ENCODE measurements at regions not wholly inside any gene's neighbourhood (a gene's known extent, or its start where the extent isn't known, plus 50 kb on each side); places are given as distances from the start of the nearest gene placed in this dataset.
"Not testable (repeated sequence)": the region's sequence is repeated elsewhere in the genome, so short reads cannot be mapped to it uniquely, and the experiment has no call there.

DNA sequence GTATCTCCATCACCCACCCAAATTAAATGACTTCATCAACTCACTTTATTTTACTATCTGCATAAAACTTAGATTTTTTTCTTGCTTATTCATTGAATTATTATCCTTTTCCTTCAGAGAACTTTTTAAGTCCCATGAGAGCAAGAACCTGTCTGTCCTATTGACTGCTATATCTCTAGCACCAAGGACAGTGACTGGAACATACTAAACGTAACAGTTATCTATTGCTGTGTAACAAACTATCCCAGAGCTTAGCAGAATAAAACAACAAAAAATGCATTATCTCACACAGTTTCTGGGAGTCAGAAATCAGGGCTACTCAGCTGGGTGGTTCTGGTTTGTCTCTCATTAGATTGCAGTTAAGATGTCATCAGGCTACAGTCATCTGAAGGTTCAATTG is 401.7 kb upstream of the AUTS2 start:
- Mint-ChIP-seq H3K9me3 (peaks cover 63% of the 10 kb centered on the region), H3K4me3 (no peak overlapping the region), H3K4me1 (ENCODE audit: low read depth) (no peaks in the 10 kb centered on the region), H3K36me3 (ENCODE audit: low read depth) (no peaks in the 10 kb centered on the region), H3K27ac (no peak overlapping the region), H3K27me3 (ENCODE audit: insufficient read depth) (no peaks in the 10 kb centered on the region)
- intact Hi-C loops (cut with micrococcal nuclease): no loop called here
- no peak for DNase-seq (ENCODE audit: low spot score)

DNA sequence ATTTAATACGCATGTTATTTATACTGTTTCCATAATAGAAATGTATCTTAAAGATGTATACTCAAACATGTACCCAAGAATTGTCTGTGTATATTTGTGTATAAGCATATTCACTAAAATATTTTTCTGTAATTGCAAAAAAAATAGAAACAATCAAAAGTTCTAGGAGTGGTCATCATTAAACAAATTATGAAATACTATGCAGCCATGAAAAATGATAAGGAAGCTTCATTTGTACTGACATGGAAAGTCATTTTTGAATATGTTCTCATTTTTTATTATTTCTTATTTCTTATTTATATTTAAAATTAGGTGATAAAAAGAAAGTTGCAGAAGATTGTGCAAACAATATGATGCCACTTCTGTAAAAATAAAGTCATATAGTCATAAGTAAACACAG is 400.0 kb upstream of the AUTS2 start:
- no peak for DNase-seq (ENCODE audit: low spot score)
- Mint-ChIP-seq H3K4me3 (no peak overlapping the region), H3K9me3 (peaks cover 57% of the 10 kb centered on the region), H3K27me3 (ENCODE audit: insufficient read depth) (no peaks in the 10 kb centered on the region), H3K4me1 (ENCODE audit: low read depth) (no peaks in the 10 kb centered on the region), H3K36me3 (ENCODE audit: low read depth) (no peaks in the 10 kb centered on the region), H3K27ac (no peak overlapping the region)
- intact Hi-C loops (cut with micrococcal nuclease): no loop called here

DNA sequence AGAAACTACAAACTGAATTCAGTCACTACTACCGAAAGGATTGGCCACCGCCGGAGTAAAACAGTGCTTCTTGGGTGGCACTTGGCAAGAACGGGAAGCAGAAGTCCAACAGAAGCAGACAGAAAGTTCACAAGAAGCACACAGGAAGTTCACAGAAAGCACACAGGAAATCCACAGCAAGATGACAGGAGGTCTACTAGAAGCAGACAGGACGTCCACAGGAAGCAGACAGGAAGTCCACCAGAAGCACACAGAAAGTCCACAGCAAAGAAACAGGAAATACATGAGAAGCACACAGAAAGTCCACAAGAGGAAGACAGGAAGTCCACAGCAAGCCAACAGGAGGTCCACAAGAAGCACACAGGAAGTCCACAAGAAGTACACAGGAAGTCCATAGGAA is 399.2 kb upstream of the AUTS2 start:
- intact Hi-C loops (cut with micrococcal nuclease): no loop called here
- no peak overlapping the region for H3K27ac Mint-ChIP-seq
- no peaks in the 10 kb centered on the region for H3K36me3 Mint-ChIP-seq (ENCODE audit: low read depth)

DNA sequence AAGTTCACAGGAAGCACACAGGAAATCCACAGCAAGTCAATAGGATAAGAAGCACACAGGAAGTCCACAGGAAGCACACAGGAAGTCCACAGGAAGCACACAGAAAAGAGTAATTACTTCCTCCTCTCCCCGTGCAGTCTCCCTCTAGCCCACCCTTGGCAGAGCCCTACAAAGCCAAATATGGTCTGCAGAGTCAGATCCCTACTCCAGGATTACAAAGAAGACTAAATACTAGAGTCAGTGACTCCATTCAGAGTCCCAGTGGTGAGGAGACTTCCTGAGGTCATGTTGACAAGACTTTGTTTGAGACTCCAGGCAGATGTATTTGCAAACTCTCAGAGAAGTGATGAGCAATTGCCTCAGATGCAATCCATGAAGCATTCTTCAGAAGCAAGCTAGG is 398.6 kb upstream of the AUTS2 start:
- Mint-ChIP-seq H3K4me1 (ENCODE audit: low read depth) (no peaks in the 10 kb centered on the region), H3K27ac (no peak overlapping the region), H3K36me3 (ENCODE audit: low read depth) (no peaks in the 10 kb centered on the region), H3K4me3 (no peak overlapping the region), H3K9me3 (peaks cover 49% of the 10 kb centered on the region), H3K27me3 (ENCODE audit: insufficient read depth) (no peaks in the 10 kb centered on the region)
- DNase-seq (ENCODE audit: low spot score): no peak
- intact Hi-C loops (cut with micrococcal nuclease): no loop called here

More for the DNA sequence above, 399.2 kb upstream of the AUTS2 start:
- H3K4me1 Mint-ChIP-seq (ENCODE audit: low read depth): no peaks in the 10 kb centered on the region
- H3K27me3 Mint-ChIP-seq (ENCODE audit: insufficient read depth): no peaks in the 10 kb centered on the region
- H3K4me3 Mint-ChIP-seq: no peak overlapping the region
- no peak for DNase-seq (ENCODE audit: low spot score)
- H3K9me3 Mint-ChIP-seq: peaks cover 51% of the 10 kb centered on the region

DNA sequence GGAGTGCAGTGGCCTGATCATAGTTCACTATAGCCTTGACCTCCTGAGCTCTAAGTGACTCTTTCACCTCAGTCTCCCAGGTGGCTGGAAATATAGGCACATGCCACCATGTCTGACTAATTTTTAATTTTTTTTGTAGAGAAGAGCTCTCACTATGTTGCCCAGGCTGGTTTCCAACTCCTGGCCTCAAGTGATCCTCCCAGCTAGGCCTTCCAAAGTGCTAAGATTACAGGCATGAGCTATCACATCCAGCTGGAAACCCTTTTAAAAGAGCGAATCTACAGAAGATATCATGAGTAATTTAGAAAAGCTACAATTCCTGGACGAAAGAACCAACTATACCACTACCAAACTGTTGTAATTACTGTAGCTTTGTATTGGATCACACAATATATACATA is 394.4 kb upstream of the AUTS2 start:
- no peak for DNase-seq (ENCODE audit: low spot score)
- intact Hi-C loops (cut with micrococcal nuclease): no loop called here
- Mint-ChIP-seq H3K27ac (no peak overlapping the region), H3K4me1 (ENCODE audit: low read depth) (no peaks in the 10 kb centered on the region), H3K9me3 (peaks cover 32% of the 10 kb centered on the region), H3K36me3 (ENCODE audit: low read depth) (no peaks in the 10 kb centered on the region), H3K27me3 (ENCODE audit: insufficient read depth) (no peaks in the 10 kb centered on the region), H3K4me3 (no peak overlapping the region)

DNA sequence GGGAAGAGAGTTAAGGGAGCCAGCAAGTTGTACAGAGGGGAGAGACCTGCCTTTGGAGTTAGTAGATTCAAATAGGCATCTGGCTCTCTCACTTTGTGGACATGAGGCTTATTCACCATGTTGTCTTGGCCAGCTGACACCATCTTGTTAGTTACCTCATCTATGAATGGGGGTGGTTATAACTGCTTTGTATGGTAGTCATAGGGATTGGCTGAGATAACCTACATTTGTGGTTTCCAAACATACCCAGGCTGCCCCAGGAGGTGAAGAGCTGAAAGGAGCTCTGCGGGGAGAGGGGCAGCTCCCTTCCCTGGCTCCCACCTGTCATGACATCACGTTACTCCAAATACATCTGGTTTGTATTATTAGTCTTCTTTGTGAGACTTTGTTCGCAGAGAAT is 393.3 kb upstream of the AUTS2 start:
- H3K4me3 Mint-ChIP-seq: no peak overlapping the region
- H3K27me3 Mint-ChIP-seq (ENCODE audit: insufficient read depth): no peaks in the 10 kb centered on the region
- H3K36me3 Mint-ChIP-seq (ENCODE audit: low read depth): no peaks in the 10 kb centered on the region
- intact Hi-C loops (cut with micrococcal nuclease): no loop called here
- H3K9me3 Mint-ChIP-seq: peaks cover 21% of the 10 kb centered on the region
- H3K4me1 Mint-ChIP-seq (ENCODE audit: low read depth): no peaks in the 10 kb centered on the region
- no peak for DNase-seq (ENCODE audit: low spot score)
- H3K27ac Mint-ChIP-seq: no peak overlapping the region

DNA sequence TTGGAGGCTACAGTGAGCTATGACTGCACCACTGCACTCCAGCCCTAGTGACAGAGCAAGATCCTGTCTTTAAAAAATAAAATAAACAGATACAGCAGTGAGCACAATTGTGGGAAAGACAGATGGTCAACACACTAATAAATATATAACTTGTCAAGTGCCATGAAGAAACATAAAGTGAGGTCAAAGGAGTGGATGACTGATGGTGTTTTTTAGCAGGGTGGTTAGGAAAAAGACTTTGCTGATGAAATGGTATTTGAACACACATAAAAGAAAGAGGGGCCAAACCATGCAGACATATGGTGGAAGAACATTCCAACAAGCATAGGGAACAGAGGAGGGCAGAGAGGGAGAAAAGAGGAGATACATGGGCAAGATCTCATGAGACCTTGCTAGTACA is 392.7 kb upstream of the AUTS2 start:
- Mint-ChIP-seq H3K27me3 (ENCODE audit: insufficient read depth) (no peaks in the 10 kb centered on the region), H3K4me1 (ENCODE audit: low read depth) (no peaks in the 10 kb centered on the region), H3K4me3 (no peak overlapping the region), H3K9me3 (peaks cover 23% of the 10 kb centered on the region), H3K27ac (no peak overlapping the region), H3K36me3 (ENCODE audit: low read depth) (no peaks in the 10 kb centered on the region)
- no peak for DNase-seq (ENCODE audit: low spot score)
- intact Hi-C loops (cut with micrococcal nuclease): no loop called here

DNA sequence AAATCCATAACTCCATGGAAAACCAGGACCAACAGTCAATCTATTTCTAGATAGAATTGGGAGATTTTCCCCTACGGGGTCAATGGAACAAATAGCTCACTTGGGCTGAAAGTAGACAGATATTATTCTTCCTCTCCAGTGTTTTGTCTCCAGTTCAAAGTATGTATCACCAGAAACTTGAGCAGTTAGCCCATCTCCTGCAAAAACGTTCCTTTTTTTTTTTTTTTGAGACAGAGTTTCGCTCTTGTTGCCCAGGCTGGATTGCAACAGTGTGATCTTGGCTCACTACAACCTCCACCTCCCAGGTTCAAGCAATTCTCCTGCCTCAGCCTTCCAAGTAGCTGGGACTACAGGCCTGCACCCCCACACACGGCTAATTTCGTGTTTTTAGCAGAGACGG is 390.0 kb upstream of the AUTS2 start:
- Mint-ChIP-seq H3K4me1 (ENCODE audit: low read depth) (no peaks in the 10 kb centered on the region), H3K9me3 (peaks cover 18% of the 10 kb centered on the region), H3K27me3 (ENCODE audit: insufficient read depth) (no peaks in the 10 kb centered on the region), H3K27ac (no peak overlapping the region), H3K4me3 (no peak overlapping the region), H3K36me3 (ENCODE audit: low read depth) (no peaks in the 10 kb centered on the region)
- no peak for DNase-seq (ENCODE audit: low spot score)
- intact Hi-C loops (cut with micrococcal nuclease): no loop called here

DNA sequence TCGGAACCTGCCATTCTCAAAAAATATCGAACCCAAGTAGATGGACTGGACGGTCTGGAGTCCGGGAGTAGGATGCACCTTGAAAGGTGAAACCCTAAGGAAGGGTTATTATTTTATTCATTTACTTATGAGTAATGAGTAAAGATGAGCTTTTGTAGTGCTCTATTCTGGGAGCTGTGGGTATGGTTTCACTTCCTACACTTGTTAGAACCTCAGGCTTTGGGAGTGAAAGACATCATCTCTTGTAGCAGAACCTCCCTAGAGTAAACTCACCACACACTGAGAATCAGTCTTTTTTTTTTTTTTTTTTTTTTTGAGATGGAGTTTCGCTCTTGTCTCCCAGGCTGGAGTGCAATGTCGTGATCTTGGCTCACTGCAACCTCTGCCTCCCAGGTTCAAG is 389.4 kb upstream of the AUTS2 start:
- Mint-ChIP-seq H3K4me1 (ENCODE audit: low read depth) (no peaks in the 10 kb centered on the region), H3K36me3 (ENCODE audit: low read depth) (no peaks in the 10 kb centered on the region), H3K27me3 (ENCODE audit: insufficient read depth) (no peaks in the 10 kb centered on the region), H3K27ac (no peak overlapping the region), H3K9me3 (peaks cover 21% of the 10 kb centered on the region), H3K4me3 (no peak overlapping the region)
- intact Hi-C loops (cut with micrococcal nuclease): no loop called here
- no peak for DNase-seq (ENCODE audit: low spot score)

DNA sequence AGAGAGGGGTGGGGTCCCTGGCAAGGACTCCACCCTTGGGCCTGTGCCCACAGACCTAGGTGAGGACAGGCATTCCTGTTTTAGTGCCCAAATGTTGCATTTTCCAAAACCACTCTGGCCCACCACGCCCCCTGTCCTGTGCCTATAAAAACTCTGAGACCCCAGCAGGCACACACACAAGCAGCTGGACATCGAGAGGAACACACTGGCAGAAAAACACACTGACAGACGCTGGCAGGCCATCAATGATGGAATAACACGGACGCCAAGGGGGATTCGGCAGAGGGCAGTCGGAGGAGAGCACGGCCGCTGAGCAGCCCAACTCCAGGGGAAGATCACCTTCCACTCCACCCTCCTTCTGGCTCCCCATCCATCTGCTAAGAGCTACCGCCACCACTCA is 386.9 kb upstream of the AUTS2 start:
- Mint-ChIP-seq H3K27ac (no peak overlapping the region), H3K36me3 (ENCODE audit: low read depth) (no peaks in the 10 kb centered on the region), H3K9me3 (peaks cover 7% of the 10 kb centered on the region), H3K27me3 (ENCODE audit: insufficient read depth) (no peaks in the 10 kb centered on the region), H3K4me3 (no peak overlapping the region), H3K4me1 (ENCODE audit: low read depth) (no peaks in the 10 kb centered on the region)
- no peak for DNase-seq (ENCODE audit: low spot score)
- intact Hi-C loops (cut with micrococcal nuclease): no loop called here

DNA sequence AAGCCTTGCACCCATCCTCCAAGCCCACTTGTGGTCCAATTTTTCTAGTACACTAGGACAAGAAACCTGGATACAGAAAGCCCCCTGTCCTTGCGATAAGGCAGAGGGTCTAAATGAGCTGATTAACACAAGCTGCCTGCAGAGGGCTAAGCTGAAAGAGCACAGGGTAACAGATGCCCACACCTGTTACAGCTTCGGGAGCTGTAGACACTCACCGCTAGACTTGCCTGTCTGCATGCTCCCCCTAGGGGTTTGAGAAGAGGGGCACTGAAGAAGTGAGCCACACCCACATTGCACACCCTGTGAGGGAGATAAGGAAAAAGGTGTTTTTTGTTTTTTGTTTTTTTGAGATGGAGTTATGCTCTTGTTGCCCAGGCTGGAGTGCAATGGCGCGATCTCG is 386.5 kb upstream of the AUTS2 start:
- Mint-ChIP-seq H3K9me3 (peaks cover 7% of the 10 kb centered on the region), H3K27me3 (ENCODE audit: insufficient read depth) (no peaks in the 10 kb centered on the region), H3K36me3 (ENCODE audit: low read depth) (no peaks in the 10 kb centered on the region), H3K4me3 (no peak overlapping the region), H3K4me1 (ENCODE audit: low read depth) (no peaks in the 10 kb centered on the region), H3K27ac (no peak overlapping the region)
- no peak for DNase-seq (ENCODE audit: low spot score)
- intact Hi-C loops (cut with micrococcal nuclease): no loop called here

DNA sequence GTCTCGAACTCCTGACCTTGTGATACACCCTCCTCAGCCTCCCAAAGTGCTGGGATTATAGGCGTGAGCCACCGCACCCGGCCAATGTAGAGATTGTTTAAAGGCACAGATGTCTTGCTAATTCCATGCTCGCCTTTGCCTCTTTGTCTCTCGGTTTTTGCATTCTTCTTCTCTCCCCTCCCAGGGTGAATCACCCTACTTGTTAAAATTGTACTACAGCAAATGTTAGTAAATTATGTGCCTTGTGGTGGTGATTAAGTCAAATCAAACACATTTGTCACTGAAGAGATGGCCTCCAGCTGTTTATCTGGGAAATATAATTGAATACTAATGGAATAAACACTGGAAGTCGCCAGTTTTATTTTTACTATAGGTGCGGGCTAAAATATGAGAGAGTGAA is 384.4 kb upstream of the AUTS2 start:
- H3K27me3 Mint-ChIP-seq (ENCODE audit: insufficient read depth): no peaks in the 10 kb centered on the region

DNA sequence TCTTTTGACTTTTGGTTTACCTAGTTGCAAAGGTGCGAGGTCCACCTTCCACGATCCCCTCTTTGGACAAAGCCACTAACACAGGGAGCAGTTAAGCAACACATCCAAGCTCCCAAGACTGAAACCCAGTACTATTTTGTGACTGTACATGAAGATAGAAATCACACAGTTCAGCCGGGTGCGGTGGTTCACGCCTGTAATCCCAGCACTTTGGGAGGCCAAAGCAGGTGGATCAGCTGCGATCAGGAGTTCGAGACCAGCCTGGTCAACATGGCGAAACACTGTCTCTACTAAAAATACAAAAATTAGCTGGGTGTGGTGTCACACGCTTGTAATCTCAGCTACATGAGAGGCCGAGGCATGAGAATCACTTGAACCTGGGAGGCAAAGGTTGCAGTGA is 382.8 kb upstream of the AUTS2 start:
- H3K9me3 Mint-ChIP-seq: peaks cover 24% of the 10 kb centered on the region
- H3K27me3 Mint-ChIP-seq (ENCODE audit: insufficient read depth); H3K4me3 Mint-ChIP-seq; intact Hi-C loops (cut with micrococcal nuclease); DNase-seq (ENCODE audit: low spot score); H3K27ac Mint-ChIP-seq; H3K4me1 Mint-ChIP-seq (ENCODE audit: low read depth); H3K36me3 Mint-ChIP-seq (ENCODE audit: low read depth): not testable (repeated sequence)

More for the DNA sequence above, 384.4 kb upstream of the AUTS2 start:
- Mint-ChIP-seq H3K4me3 (no peak overlapping the region), H3K9me3 (peaks cover 19% of the 10 kb centered on the region), H3K36me3 (ENCODE audit: low read depth) (no peaks in the 10 kb centered on the region), H3K27ac (no peak overlapping the region), H3K4me1 (ENCODE audit: low read depth) (no peaks in the 10 kb centered on the region)
- no peak for DNase-seq (ENCODE audit: low spot score)
- intact Hi-C loops (cut with micrococcal nuclease): no loop called here

DNA sequence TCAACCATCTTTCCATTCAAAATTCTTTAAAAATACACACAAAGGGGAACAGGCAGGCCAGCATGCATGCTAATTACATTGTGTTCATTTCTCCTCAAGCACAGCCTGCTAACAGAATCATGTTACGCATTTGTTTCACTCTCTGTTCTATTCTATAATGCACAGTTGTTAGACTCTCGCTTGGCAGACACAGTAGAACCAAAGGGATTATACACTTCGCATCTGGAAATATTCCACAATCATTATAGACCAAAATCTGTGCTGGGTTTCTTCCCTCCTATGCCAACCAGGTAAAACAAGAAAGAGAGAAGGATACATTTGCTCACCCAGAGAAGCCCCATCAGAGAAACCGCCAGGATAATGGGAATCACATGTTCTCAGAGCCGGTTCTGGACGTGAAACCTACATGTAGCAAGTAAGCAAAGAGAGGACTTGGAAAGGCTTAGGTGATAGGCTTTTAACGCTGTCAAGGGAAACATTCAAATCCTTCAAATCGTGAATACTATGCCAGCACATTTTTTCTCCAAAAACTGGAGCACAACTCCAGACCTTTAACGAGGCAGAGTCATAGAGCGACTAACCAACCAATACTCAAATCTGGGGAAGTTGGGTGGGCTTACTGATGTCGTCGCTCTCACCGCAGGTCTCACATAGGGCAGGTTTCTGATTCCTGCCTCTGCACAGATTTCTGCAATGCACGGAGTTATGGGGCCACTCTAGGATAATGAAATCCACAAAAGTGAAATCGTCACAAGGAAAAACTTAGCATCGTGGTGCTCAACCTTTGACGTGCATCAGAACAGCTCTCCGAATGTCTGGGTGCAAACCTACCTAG is 380.5 kb upstream of the AUTS2 start:
- H3K4me1 Mint-ChIP-seq (ENCODE audit: low read depth): no peaks in the 10 kb centered on the region
- no peaks in the 10 kb centered on the region for H3K36me3 Mint-ChIP-seq (ENCODE audit: low read depth)
- H3K27me3 Mint-ChIP-seq (ENCODE audit: insufficient read depth): no peaks in the 10 kb centered on the region
- H3K9me3 Mint-ChIP-seq: peaks cover 33% of the 10 kb centered on the region
- no peak for DNase-seq (ENCODE audit: low spot score)
- intact Hi-C loops (cut with micrococcal nuclease): no loop called here
- H3K4me3 Mint-ChIP-seq: no peak overlapping the region
- H3K27ac Mint-ChIP-seq: no peak overlapping the region

Measured in activated T-helper 1 cell treated with anti-CD3 and anti-CD28 coated beads, Interleukin-12 subunit alpha, Interleukin-12 subunit beta, Interleukin-2, Interleukin-4 antibody, amounts not matched to agents 30 ng/mL and 10 ng/mL and 1 ng/mL, durations not matched to agents 14 hours and 24 hours and 36 hours (primary cell).